Breast epithelium (tissue), 4 donors: ENCODE measurements at regions not wholly inside any gene's neighbourhood (a gene's known extent, or its start where the extent isn't known, plus 50 kb on each side); places are given as distances from the start of the nearest gene placed in this dataset.

Source experiments
- DNase-seq, 2 donors: peaks; one replicate each; pipeline ENCODE4 v3.0.0-alpha.2; 2019; ENCODE audit warnings: low spot score in 2 of 2
- H3K27ac ChIP-seq, 2 donors: fragments of 200-600 bp; sonication (generic) in 1 of 2; one replicate each; pipeline ENCODE4 v1.5.1; 2016 to 2019; ENCODE audit warnings: mild to moderate bottlenecking in 1 of 2
- H3K27me3 ChIP-seq, 2 donors: fragments of 200-600 bp; sonication (generic) in 1 of 2; one replicate each; pipeline versions ENCODE4 v1.5.1 to v1.6.0; 2017 to 2019; ENCODE audit warnings: control low read depth in 1 of 2, mild to moderate bottlenecking in 1 of 2
- H3K36me3 ChIP-seq: fragments of 200-600 bp; one replicate; pipeline ENCODE4 v1.5.1; 2019
- H3K4me1 ChIP-seq, 2 donors: fragments of 200-600 bp; sonication (generic); one replicate each; pipeline ENCODE4 v1.5.1; 2016 to 2019; ENCODE audit warnings: control low read depth in 1 of 2
- H3K4me3 ChIP-seq, 3 donors: fragments of 200-600 bp; sonication (generic); 1 replicate in 2 of 3; 2 replicates in 1 of 3; pipeline ENCODE4 v1.5.1; 2016 to 2019; ENCODE audit warnings: mild to moderate bottlenecking in 3 of 3, moderate library complexity in 2 of 3
- H3K9me3 ChIP-seq, 2 donors: fragments of 200-600 bp; sonication (generic) in 1 of 2; one replicate each; pipeline ENCODE4 v1.5.1; 2016 to 2019; ENCODE audit warnings: control low read depth in 1 of 2
- POLR2A ChIP-seq: fragments of 450-650 bp; IDR thresholded peaks from one replicate; pipeline ENCODE4 v1.6.1; 2016; ENCODE audit warnings: antibody characterized with exemption, mild to moderate bottlenecking, moderate library complexity
- POLR2AphosphoS5 ChIP-seq, 3 donors: sonication (generic); formaldehyde crosslinking; IDR thresholded peaks; one replicate each; pipeline ENCODE4 v1.6.1; 2017; ENCODE audit warnings: antibody characterized with exemption in 3 of 3
- intact Hi-C: fragments of 100-400 bp; cut with DNase I; formaldehyde crosslinking; loops from one replicate; pipeline ENCODE4 v1.15.1; 2023; ENCODE audit warnings: low total_unique reads
- TF ChIP-seq, protein P1 (sequence below), 3 donors: fragments of 450-650 bp; IDR thresholded peaks; one replicate each; pipeline ENCODE4 v1.5.1; 2016 to 2017; ENCODE audit warnings: antibody characterized with exemption in 3 of 3, mild to moderate bottlenecking in 3 of 3, moderate library complexity in 3 of 3

DNA sequence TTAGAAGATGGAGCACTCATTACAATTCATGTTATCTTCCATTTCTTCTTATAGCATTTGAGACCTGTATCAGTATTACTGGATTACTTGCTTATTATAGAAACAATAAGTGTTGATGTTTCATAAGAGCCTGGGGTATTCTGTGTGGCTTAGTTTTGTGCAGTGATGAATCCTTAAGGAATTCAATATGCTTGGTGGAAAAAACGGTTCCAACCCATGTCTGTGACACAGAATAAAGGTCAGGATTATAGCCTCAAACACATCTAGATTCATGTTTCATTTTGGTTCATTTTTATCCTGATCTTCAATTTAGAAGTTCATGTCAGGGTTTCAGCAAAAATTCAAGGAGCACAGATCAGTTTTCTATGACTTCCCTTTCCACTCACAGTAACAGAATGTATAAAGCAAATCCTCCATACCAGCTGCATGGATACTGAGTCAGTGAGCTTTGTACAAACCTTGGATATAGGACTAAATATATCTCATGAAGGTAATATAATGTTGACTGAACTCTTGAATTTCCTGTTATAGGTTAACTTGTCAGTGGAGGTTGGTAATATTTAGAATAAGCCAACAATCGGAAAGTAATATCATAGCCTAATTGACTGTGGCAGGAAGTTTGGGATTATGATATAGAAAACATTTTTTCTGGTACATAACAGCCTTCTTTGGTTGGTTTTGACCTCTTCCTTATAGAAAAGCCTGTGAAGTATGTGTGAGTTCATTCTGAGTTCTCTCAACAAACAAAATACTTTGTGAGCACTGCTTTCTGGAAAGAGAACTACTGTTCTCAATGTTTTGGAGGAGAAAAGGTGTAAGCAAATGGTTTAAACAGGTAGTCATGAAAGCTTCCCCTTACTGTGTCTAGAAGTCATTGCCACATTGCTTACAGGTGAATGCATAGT, 218.2 kb upstream of the TPM1 start:
- H3K27me3 ChIP-seq: no peaks in the 10 kb centered on the region
- H3K4me3 ChIP-seq: no peak overlapping the region
- H3K4me1 ChIP-seq: no peaks in the 10 kb centered on the region
- H3K9me3 ChIP-seq: no peaks in the 10 kb centered on the region
- H3K36me3 ChIP-seq: no peaks in the 10 kb centered on the region
- no peak for DNase-seq
- intact Hi-C loops: no loop called here
- no peak overlapping the region for H3K27ac ChIP-seq
- TF ChIP-seq, protein P1, sequence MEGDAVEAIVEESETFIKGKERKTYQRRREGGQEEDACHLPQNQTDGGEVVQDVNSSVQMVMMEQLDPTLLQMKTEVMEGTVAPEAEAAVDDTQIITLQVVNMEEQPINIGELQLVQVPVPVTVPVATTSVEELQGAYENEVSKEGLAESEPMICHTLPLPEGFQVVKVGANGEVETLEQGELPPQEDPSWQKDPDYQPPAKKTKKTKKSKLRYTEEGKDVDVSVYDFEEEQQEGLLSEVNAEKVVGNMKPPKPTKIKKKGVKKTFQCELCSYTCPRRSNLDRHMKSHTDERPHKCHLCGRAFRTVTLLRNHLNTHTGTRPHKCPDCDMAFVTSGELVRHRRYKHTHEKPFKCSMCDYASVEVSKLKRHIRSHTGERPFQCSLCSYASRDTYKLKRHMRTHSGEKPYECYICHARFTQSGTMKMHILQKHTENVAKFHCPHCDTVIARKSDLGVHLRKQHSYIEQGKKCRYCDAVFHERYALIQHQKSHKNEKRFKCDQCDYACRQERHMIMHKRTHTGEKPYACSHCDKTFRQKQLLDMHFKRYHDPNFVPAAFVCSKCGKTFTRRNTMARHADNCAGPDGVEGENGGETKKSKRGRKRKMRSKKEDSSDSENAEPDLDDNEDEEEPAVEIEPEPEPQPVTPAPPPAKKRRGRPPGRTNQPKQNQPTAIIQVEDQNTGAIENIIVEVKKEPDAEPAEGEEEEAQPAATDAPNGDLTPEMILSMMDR (IDR thresholded peaks at IDR 0.05): no peak
- TF ChIP-seq POLR2A: no peak
- no peak for TF ChIP-seq POLR2AphosphoS5 (IDR thresholded peaks at IDR 0.05)

DNA sequence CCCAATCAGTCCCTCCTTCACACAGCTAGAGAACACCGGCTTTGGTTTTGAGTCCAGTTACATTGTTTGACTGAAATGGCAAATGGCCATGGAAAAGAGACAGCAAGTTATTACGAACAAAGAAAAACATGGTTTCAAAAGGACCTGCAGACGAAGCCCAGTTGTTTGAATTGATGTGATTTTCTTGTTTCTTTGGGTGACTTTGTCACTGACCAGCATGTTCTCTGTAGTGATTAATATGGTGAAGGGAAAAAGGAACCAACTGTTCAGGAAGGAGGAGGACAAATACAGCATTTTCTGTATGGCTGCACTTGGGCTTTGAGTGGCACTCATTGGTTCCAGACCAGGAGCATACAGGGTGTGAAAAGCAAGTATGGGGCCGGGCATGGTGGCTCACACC, 217.4 kb upstream of the TPM1 start:
- DNase-seq: no peak
- H3K9me3 ChIP-seq: no peaks in the 10 kb centered on the region
- no peaks in the 10 kb centered on the region for H3K27me3 ChIP-seq
- no peaks in the 10 kb centered on the region for H3K36me3 ChIP-seq
- H3K4me1 ChIP-seq: no peaks in the 10 kb centered on the region
- intact Hi-C loops: no loop called here
- no peak overlapping the region for H3K4me3 ChIP-seq
- H3K27ac ChIP-seq: no peak overlapping the region
- TF ChIP-seq, protein P1 (IDR thresholded peaks at IDR 0.05): no peak
- TF ChIP-seq POLR2AphosphoS5 (IDR thresholded peaks at IDR 0.05): no peak

DNA sequence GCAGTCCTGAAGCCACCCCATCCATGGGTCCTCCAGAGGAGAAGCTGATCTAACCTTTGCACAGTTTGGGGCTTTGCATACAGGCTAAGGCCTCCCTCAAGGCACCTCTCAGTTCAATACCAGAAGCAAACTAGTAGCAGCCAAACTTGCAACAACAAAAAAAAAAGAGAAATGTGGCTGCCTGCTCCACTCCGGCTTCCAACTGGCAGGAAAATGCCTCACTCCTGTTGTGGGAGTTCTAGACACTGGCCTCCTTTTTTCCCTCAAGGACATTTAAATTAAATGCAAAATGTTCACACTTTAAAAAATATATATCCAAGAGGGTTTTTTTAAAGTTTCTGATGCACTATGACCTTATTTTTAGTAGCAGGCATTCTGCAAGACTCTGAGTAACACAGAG, 216.0 kb upstream of the TPM1 start:
- no peak overlapping the region for H3K27ac ChIP-seq

DNA sequence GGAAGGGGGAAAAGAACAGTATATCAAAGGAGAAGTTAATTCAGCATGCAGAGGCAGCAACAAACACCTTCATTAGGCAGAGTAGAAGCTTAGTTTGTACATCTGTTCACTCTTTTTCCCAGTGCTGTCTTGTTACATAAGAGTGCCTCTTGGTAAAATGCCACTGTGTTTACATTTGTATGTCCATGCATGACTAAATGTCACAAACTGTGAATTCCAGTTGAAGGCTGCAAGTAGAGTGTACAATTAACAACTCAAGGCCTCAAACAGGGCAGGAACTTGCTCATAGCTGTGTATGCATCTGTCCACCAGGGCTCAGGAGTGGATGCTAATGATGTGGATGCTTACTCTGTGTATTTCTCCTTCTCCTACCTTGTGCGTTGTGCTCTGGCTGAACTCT, 214.2 kb upstream of the TPM1 start:
- no peaks in the 10 kb centered on the region for H3K36me3 ChIP-seq
- peaks cover 2 to 7% of the 10 kb centered on the region in 2 donors for H3K4me1 ChIP-seq
- no peak overlapping the region for H3K4me3 ChIP-seq
- no peaks in the 10 kb centered on the region for H3K27me3 ChIP-seq
- H3K27ac ChIP-seq: no peak overlapping the region
- intact Hi-C loops: no loop called here
- H3K9me3 ChIP-seq: no peaks in the 10 kb centered on the region
- DNase-seq: no peak
- TF ChIP-seq POLR2AphosphoS5 (IDR thresholded peaks at IDR 0.05) (no peak), POLR2A (no peak)
- TF ChIP-seq, protein P1 (IDR thresholded peaks at IDR 0.05): peak in 1 of 3 donors; percentile 8

More for the DNA sequence above, 216.0 kb upstream of the TPM1 start:
- H3K9me3 ChIP-seq: no peaks in the 10 kb centered on the region
- intact Hi-C loops: no loop called here
- no peaks in the 10 kb centered on the region for H3K36me3 ChIP-seq
- TF ChIP-seq POLR2AphosphoS5 (IDR thresholded peaks at IDR 0.05) (no peak), POLR2A (no peak)
- TF ChIP-seq, protein P1 (IDR thresholded peaks at IDR 0.05): no peak
- DNase-seq: no peak
- H3K4me3 ChIP-seq: no peak overlapping the region
- no peaks in the 10 kb centered on the region for H3K27me3 ChIP-seq
- no peaks in the 10 kb centered on the region for H3K4me1 ChIP-seq

DNA sequence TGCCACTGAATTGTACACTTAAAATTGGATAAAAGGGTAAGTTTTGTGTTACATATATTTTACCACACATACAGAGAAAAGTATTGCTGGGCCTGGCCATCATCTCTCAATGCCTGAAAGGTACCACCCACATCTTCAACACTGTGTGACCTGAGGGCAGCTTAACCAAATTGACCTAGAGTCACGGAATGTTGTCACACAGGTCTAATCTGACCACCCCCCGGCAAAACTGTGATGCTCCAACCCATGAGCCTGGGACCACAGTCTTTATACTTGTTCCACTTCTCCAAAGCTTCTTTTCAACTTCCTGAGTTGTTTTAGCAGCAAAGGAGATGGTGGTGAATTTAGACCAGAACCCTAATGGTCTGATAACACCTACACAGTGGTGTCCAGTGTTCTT, 210.3 kb upstream of the TPM1 start:
- TF ChIP-seq POLR2A: no peak
- TF ChIP-seq, protein P1 (IDR thresholded peaks at IDR 0.05): no peak
- no peak for TF ChIP-seq POLR2AphosphoS5 (IDR thresholded peaks at IDR 0.05)
- DNase-seq: no peak
- peak overlapping the region; percentile 40 to 83 for H3K27ac ChIP-seq
- H3K27me3 ChIP-seq: no peaks in the 10 kb centered on the region
- no peaks in the 10 kb centered on the region for H3K9me3 ChIP-seq
- H3K36me3 ChIP-seq: no peaks in the 10 kb centered on the region
- no peak overlapping the region for H3K4me3 ChIP-seq
- intact Hi-C loops: no loop called here
- H3K4me1 ChIP-seq: peaks cover 7 to 13% of the 10 kb centered on the region in 2 donors
